MCF 10A (cell line): ENCODE measurements at regions not wholly inside any gene's neighbourhood (a gene's known extent, or its start where the extent isn't known, plus 50 kb on each side); places are given as distances from the start of the nearest gene placed in this dataset.

Experiments used
- BruUV-seq: library from RNA; stranded (reverse); fragments of 400-500 nt; replicated peaks from 2 replicates; lab custom pipeline; 2021; lab: Mats Ljungman, UMichigan
- CTCF ChIA-PET: fragments of 300-600 bp; sonication (Branson Sonifier 250); formaldehyde crosslinking; extraction: SDS; loops from one replicate; lab custom pipeline; 2021; ENCODE audit warnings: antibody characterized with exemption, inconsistent platforms; lab: Yijun Ruan, JAX
- POLR2A ChIA-PET: fragments of 300-600, 350-650 bp; sonication (Branson Sonifier 250); formaldehyde crosslinking; extraction: SDS; loops from one replicate; lab custom pipeline; 2020; ENCODE audit warnings: antibody characterized with exemption, inconsistent platforms; lab: Yijun Ruan, JAX
- DNase-seq: peaks from one replicate; pipeline ENCODE4 v3.0.0-alpha.2; 2018; ENCODE audit not compliant: unreplicated experiment
- H3K27ac Mint-ChIP-seq: one replicate; pipeline ENCODE4 v1.8.0; 2022; ENCODE audit warnings: mild to moderate bottlenecking, low read depth, mixed read lengths; ENCODE audit not compliant: unreplicated experiment
- H3K27me3 Mint-ChIP-seq: one replicate; pipeline ENCODE4 v1.8.0; 2022; ENCODE audit warnings: mixed read lengths; ENCODE audit not compliant: insufficient read depth, unreplicated experiment
- H3K36me3 Mint-ChIP-seq: one replicate; pipeline ENCODE4 v1.8.0; 2022; ENCODE audit warnings: mild to moderate bottlenecking, moderate library complexity, mixed read lengths; ENCODE audit not compliant: insufficient read depth, unreplicated experiment
- H3K4me1 Mint-ChIP-seq: one replicate; pipeline ENCODE4 v1.8.0; 2022; ENCODE audit warnings: mixed read lengths; ENCODE audit not compliant: insufficient read depth, unreplicated experiment
- H3K4me3 Mint-ChIP-seq: one replicate; pipeline ENCODE4 v1.8.0; 2022; ENCODE audit warnings: mild to moderate bottlenecking, moderate library complexity, mixed read lengths; ENCODE audit not compliant: unreplicated experiment
- H3K9me3 Mint-ChIP-seq: one replicate; pipeline ENCODE4 v1.8.0; 2022; ENCODE audit warnings: mixed read lengths; ENCODE audit not compliant: unreplicated experiment
- CTCF ChIP-seq: fragments of 200-600 bp; IDR thresholded peaks from one replicate; pipeline ENCODE4 v1.8.0; 2022; ENCODE audit warnings: antibody characterized with exemption, mild to moderate bottlenecking; ENCODE audit not compliant: unreplicated experiment
- intact Hi-C: fragments of 100-400 bp; cut with micrococcal nuclease; formaldehyde crosslinking; loops from 2 replicates; pipeline ENCODE4 v1.14.1; 2022

GRCh38 chr2:39538718-39539117 is 101.6 kb upstream of the MAP4K3 start:
- Mint-ChIP-seq H3K27me3 (no peaks in the 10 kb centered on the region), H3K4me3 (no peak overlapping the region), H3K27ac (no peak overlapping the region), H3K9me3 (no peaks in the 10 kb centered on the region), H3K36me3 (no peaks in the 10 kb centered on the region), H3K4me1 (peaks cover 16% of the 10 kb centered on the region)
- ChIA-PET CTCF (no interaction called here), POLR2A (interaction anchor here (0.6 kb wide), 1 partner anchor 38 kb away, joined by 3 read pairs; no protein-coding TSS in a partner anchor)
- no TSS peak for BruUV-seq
- no peak for TF ChIP-seq CTCF
- intact Hi-C loops, result no loop called here
- DNase-seq, result no peak

- Mint-ChIP-seq H3K4me1 (no peaks in the 10 kb centered on the region), H3K36me3 (no peaks in the 10 kb centered on the region), H3K4me3 (no peak overlapping the region), H3K9me3 (no peaks in the 10 kb centered on the region), H3K27me3 (no peaks in the 10 kb centered on the region), H3K27ac (no peak overlapping the region)
- CTCF ChIA-PET, result interaction anchor here (0.6 to 0.9 kb wide), 2 partner anchors 9 to 297 kb away, joined by 3 to 4 read pairs; no protein-coding TSS in a partner anchor
- TF ChIP-seq CTCF, result no peak
- BruUV-seq, result no TSS peak
- intact Hi-C loops, result no loop called here
- POLR2A ChIA-PET, result interaction anchor here (0.6 kb wide), 1 partner anchor 16 kb away, joined by 4 read pairs; no protein-coding TSS in a partner anchor
- no peak for DNase-seq
These were observed 103.3 kb upstream of the MAP4K3 start for GRCh38 chr2:39540414-39540813.

DNA sequence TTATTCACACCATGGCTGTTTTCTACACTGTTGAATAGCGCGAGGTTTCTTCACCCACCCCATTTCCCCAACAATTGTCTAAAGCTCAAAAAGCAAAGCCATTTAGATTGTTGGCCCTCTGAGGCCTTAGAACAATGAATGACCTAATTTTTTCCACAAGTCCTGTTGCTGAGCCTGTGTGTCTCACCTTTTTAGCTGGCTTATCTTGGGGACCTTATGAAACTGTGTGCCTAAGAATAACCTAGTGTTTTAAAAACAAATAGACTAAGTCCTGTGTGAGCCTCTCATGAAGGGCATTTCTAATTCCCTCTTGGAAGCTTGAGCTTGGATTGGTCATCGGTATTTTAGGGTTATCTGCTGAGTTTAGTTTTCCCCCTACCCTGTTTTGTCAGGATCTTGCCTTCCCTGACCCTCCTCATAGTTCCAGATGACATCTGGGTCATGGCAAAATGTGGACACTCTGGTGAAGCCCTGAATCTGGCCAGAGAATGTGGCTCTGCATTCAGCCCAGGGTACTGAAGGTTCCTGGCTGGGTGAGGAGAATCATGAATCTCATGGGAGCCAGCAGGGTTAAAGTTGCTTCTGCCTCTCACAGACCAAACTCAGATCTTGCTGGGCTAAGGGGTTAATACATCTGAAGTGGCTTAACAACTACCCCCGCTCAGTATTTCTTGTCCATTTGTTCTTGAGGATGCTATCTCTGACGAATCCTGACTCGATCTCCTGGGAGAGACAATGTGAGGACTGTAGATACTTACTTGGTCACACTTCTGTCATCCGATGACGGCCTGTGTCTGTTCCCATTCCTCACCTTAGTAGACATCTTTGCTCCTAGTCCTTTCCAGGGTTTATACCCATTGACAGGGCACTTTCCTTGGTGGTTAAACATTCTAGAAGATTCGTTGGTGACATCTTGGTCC is 104.2 kb upstream of the MAP4K3 start:
- Mint-ChIP-seq H3K4me1 (no peaks in the 10 kb centered on the region), H3K27me3 (no peaks in the 10 kb centered on the region), H3K27ac (no peak overlapping the region), H3K36me3 (no peaks in the 10 kb centered on the region), H3K4me3 (no peak overlapping the region), H3K9me3 (no peaks in the 10 kb centered on the region)
- no peak for DNase-seq
- intact Hi-C loops, result no loop called here
- POLR2A ChIA-PET, result no interaction called here
- TF ChIP-seq CTCF, result no peak
- BruUV-seq, result no TSS peak
- CTCF ChIA-PET, result interaction anchor here (1.1 kb wide), 1 partner anchor 14 kb away, joined by 5 read pairs; no protein-coding TSS in a partner anchor

GRCh38 chr2:39542523-39542922 is 105.4 kb upstream of the MAP4K3 start:
- intact Hi-C loops, result no loop called here
- CTCF ChIA-PET, result interaction anchor here (1.1 kb wide), 1 partner anchor 13 kb away, joined by 5 read pairs; no protein-coding TSS in a partner anchor
- Mint-ChIP-seq H3K9me3 (peaks cover 7% of the 10 kb centered on the region), H3K27me3 (no peaks in the 10 kb centered on the region), H3K4me3 (no peak overlapping the region), H3K36me3 (no peaks in the 10 kb centered on the region), H3K4me1 (peaks cover 7% of the 10 kb centered on the region), H3K27ac (no peak overlapping the region)
- DNase-seq, result no peak
- POLR2A ChIA-PET, result interaction anchor here (0.7 kb wide), 1 partner anchor 1423 kb away, joined by 3 read pairs; no protein-coding TSS in a partner anchor
- no peak for TF ChIP-seq CTCF
- BruUV-seq, result no TSS peak
